Esophagus squamous epithelium (tissue), 5 donors: ENCODE measurements at regions not wholly inside any gene's neighbourhood (a gene's known extent, or its start where the extent isn't known, plus 50 kb on each side); places are given as distances from the start of the nearest gene placed in this dataset.

ENCODE experiments used
- DNase-seq: peaks from one replicate; lab custom pipeline; 2025; lab: John Stamatoyannopoulos, UW
- H3K27ac ChIP-seq, 4 donors: fragments of 200-600 bp; sonication (generic); one replicate each; pipeline ENCODE4 v1.5.1; 2016 to 2019; ENCODE audit warnings: mild to moderate bottlenecking in 1 of 4
- H3K27me3 ChIP-seq, 4 donors: fragments of 200-600 bp; sonication (generic); 1 replicate in 3 of 4; 2 replicates in 1 of 4; pipeline versions ENCODE4 v1.5.1 to v1.6.0; 2017 to 2021; ENCODE audit warnings: antibody characterized with exemption in 1 of 4
- H3K36me3 ChIP-seq, 3 donors: fragments of 200-600 bp; sonication (generic); one replicate each; pipeline ENCODE4 v1.5.1; 2016 to 2019
- H3K4me1 ChIP-seq, 3 donors: fragments of 200-600 bp; sonication (generic); one replicate each; pipeline ENCODE4 v1.5.1; 2017 to 2019
- H3K4me3 ChIP-seq, 4 donors: fragments of 200-600 bp; sonication (generic); 1 replicate in 3 of 4; 2 replicates in 1 of 4; pipeline ENCODE4 v1.5.1; 2016 to 2019; ENCODE audit warnings: mild to moderate bottlenecking in 2 of 4, moderate library complexity in 1 of 4
- H3K9me3 ChIP-seq, 3 donors: fragments of 200-600 bp; sonication (generic); one replicate each; pipeline ENCODE4 v1.5.1; 2016 to 2019
- POLR2A ChIP-seq, 4 donors: fragments of 450-650 bp; IDR thresholded peaks; one replicate each; pipeline ENCODE4 v1.6.1; 2017; ENCODE audit warnings: antibody characterized with exemption in 4 of 4, mild to moderate bottlenecking in 4 of 4, moderate library complexity in 3 of 4
- WGBS, 2 donors: methylation state at CpG; one replicate each; pipeline ENCODE4 v1.1.5; 2018; 5-methylcytosine and 5-hydroxymethylcytosine counted together
- intact Hi-C: fragments of 100-400 bp; cut with DNase I; formaldehyde crosslinking; loops from one replicate; pipeline ENCODE4 v1.15.0; 2022
- TF ChIP-seq, protein P1 (sequence below), 6 experiments: fragments of 450-650 bp in 4 of 6; fragments of 200-600 bp in 2 of 6; sonication (generic) in 2 of 6; IDR thresholded peaks; one replicate each; pipeline ENCODE4 v1.5.1; 2016 to 2019; ENCODE audit warnings: antibody characterized with exemption in 6 of 6, mild to moderate bottlenecking in 4 of 6, moderate library complexity in 4 of 6
- donor health status: DM: yes; HTN: yes; CAD: no.

- intact Hi-C loops, result no loop called here
- no peak overlapping the region for H3K4me3 ChIP-seq
- H3K9me3 ChIP-seq, result peaks cover 0 to 5% (median 0%) of the 10 kb centered on the region in 3 donors
- no peak for TF ChIP-seq POLR2A (IDR thresholded peaks at IDR 0.05)
- TF ChIP-seq, protein P1, sequence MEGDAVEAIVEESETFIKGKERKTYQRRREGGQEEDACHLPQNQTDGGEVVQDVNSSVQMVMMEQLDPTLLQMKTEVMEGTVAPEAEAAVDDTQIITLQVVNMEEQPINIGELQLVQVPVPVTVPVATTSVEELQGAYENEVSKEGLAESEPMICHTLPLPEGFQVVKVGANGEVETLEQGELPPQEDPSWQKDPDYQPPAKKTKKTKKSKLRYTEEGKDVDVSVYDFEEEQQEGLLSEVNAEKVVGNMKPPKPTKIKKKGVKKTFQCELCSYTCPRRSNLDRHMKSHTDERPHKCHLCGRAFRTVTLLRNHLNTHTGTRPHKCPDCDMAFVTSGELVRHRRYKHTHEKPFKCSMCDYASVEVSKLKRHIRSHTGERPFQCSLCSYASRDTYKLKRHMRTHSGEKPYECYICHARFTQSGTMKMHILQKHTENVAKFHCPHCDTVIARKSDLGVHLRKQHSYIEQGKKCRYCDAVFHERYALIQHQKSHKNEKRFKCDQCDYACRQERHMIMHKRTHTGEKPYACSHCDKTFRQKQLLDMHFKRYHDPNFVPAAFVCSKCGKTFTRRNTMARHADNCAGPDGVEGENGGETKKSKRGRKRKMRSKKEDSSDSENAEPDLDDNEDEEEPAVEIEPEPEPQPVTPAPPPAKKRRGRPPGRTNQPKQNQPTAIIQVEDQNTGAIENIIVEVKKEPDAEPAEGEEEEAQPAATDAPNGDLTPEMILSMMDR (IDR thresholded peaks at IDR 0.05), result no peak
- 84 to 91% methylated on average over 3 of the region's 3 CpGs for WGBS, 2 donors
- DNase-seq, result no peak
- H3K36me3 ChIP-seq, result no peaks in the 10 kb centered on the region
- no peaks in the 10 kb centered on the region for H3K4me1 ChIP-seq
- H3K27ac ChIP-seq, result no peak overlapping the region
- no peaks in the 10 kb centered on the region for H3K27me3 ChIP-seq
Measured at GRCh38 chr6:8645212-8645611, 209.9 kb upstream of the SLC35B3 start.

- Histone ChIP-seq H3K9me3 (peaks cover 0 to 5% (median 0%) of the 10 kb centered on the region in 3 donors), H3K4me1 (no peaks in the 10 kb centered on the region), H3K36me3 (no peaks in the 10 kb centered on the region), H3K4me3 (no peak overlapping the region), H3K27ac (no peak overlapping the region), H3K27me3 (no peaks in the 10 kb centered on the region)
- no peak for DNase-seq
- intact Hi-C loops, result no loop called here
- TF ChIP-seq, protein P1 (IDR thresholded peaks at IDR 0.05), result no peak
- TF ChIP-seq POLR2A (IDR thresholded peaks at IDR 0.05), result no peak
- WGBS, 2 donors, result 80 to 93% methylated on average over 6 of the region's 6 CpGs
Measured at GRCh38 chr6:8644306-8644705, 209.0 kb upstream of the SLC35B3 start.

DNA sequence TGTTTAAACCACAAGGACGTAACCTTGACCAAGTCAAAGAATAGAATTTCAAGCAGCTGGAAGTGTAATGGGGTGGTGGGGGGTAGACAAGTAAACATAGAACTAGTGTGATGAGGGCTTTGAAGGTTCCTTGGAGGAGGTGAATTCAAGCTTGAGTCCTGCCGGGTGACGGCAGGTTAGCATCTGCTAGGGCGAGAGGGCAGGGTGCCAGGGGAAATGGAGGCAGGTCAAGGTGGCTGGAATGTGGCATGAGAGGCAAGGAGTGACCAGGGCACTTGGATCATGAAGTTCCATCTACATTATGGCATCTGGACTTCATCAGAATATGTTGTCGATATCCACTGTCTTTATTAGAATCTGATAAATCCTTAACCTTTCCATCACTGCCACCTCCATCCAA, 207.5 kb upstream of the SLC35B3 start:
- no peak for DNase-seq
- H3K27me3 ChIP-seq, result no peaks in the 10 kb centered on the region
- H3K27ac ChIP-seq, result no peak overlapping the region
- H3K4me3 ChIP-seq, result no peak overlapping the region
- 77 to 82% methylated on average over 5 of the region's 5 CpGs for WGBS, 2 donors
- no peaks in the 10 kb centered on the region for H3K4me1 ChIP-seq
- TF ChIP-seq, protein P1 (IDR thresholded peaks at IDR 0.05), result no peak
- no peak for TF ChIP-seq POLR2A (IDR thresholded peaks at IDR 0.05)
- H3K36me3 ChIP-seq, result no peaks in the 10 kb centered on the region
- intact Hi-C loops, result no loop called here
- no peaks in the 10 kb centered on the region for H3K9me3 ChIP-seq

GRCh38 chr6:8642131-8642530, 206.8 kb upstream of the SLC35B3 start:
- TF ChIP-seq, protein P1 (IDR thresholded peaks at IDR 0.05), result no peak
- no peak for TF ChIP-seq POLR2A (IDR thresholded peaks at IDR 0.05)
- WGBS, 2 donors, result 68 to 72% methylated on average over 3 of the region's 3 CpGs
- H3K4me3 ChIP-seq, result no peak overlapping the region
- no peak for DNase-seq
- no peaks in the 10 kb centered on the region for H3K27me3 ChIP-seq
- no peaks in the 10 kb centered on the region for H3K9me3 ChIP-seq
- H3K27ac ChIP-seq, result no peak overlapping the region
- peaks cover 0 to 1% (median 0%) of the 10 kb centered on the region in 3 donors for H3K4me1 ChIP-seq
- intact Hi-C loops, result no loop called here
- H3K36me3 ChIP-seq, result no peaks in the 10 kb centered on the region

DNA sequence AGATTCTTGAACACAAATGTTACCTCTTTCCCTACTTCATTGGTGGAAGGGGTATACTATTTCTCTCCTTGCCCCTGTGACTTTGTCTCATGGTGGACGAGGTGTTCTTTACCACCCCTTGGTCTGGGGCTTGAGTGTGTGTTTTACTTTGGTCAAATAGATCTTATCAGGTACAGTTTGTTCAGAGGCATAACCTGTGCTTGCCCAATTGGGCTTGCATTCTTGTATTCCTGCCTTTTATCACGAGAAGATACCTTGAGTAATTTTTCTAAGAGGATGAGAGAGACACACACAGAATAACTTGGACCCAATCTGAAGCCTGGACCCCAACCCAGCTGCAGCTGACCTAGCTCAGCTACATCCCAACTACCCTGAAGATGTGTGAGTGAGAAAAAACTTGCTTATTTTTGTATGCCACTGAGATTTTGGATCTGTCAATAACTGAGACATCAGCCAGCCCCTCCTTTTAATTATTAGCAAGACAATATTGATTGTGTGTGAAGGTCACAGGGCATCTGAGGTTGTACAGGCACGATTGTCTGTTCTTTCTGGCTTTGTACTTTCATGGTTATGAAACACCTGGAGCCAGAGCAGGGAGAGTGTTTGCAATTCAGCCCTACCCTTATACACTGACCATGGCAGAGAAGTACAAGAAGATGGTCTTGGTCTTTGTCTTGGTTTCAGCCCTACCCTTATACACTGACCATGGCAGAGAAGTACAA, 204.7 kb upstream of the SLC35B3 start:
- Histone ChIP-seq H3K36me3 (no peaks in the 10 kb centered on the region), H3K4me1 (peaks cover 0 to 6% (median 0%) of the 10 kb centered on the region in 3 donors), H3K27ac (no peak overlapping the region), H3K4me3 (no peak overlapping the region), H3K27me3 (no peaks in the 10 kb centered on the region), H3K9me3 (no peaks in the 10 kb centered on the region)
- TF ChIP-seq, protein P1 (IDR thresholded peaks at IDR 0.05), result no peak
- TF ChIP-seq POLR2A (IDR thresholded peaks at IDR 0.05), result no peak
- 49% methylated on average over 3 of the region's 3 CpGs for WGBS, 2 donors
- DNase-seq, result no peak
- intact Hi-C loops, result no loop called here
